ENCODE measurements at regions not wholly inside any gene's neighbourhood (a gene's known extent, or its start where the extent isn't known, plus 50 kb on each side); places are given as distances from the start of the nearest gene placed in this dataset.
"Not testable (repeated sequence)": the region's sequence is repeated elsewhere in the genome, so short reads cannot be mapped to it uniquely, and the experiment has no call there.

GRCh38 chr7:12456506-12456905 is 52.8 kb upstream of the VWDE start:
- no peak for DNase-seq

GRCh38 chr7:12458520-12459131 is 55.0 kb upstream of the VWDE start:
- DNase-seq = no peak

GRCh38 chr7:12467837-12468236 is 64.2 kb upstream of the VWDE start:
- no peak for DNase-seq

- DNase-seq = no peak
Measured at GRCh38 chr7:12469568-12469967, 65.9 kb upstream of the VWDE start.

GRCh38 chr7:12470930-12471329 is 67.3 kb upstream of the VWDE start:
- no peak for DNase-seq

GRCh38 chr7:12474035-12474434 is 70.4 kb upstream of the VWDE start:
- no peak for DNase-seq

- DNase-seq = no peak
Measured at GRCh38 chr7:12475362-12476063, 71.8 kb upstream of the VWDE start.

- DNase-seq = no peak
Measured at GRCh38 chr7:12477620-12478019, 74.0 kb upstream of the VWDE start.

- no peak for DNase-seq
Measured at GRCh38 chr7:12481722-12482121, 78.1 kb upstream of the VWDE start.

GRCh38 chr7:12485845-12486244 is 82.2 kb upstream of the VWDE start:
- DNase-seq = no peak

- no peak for DNase-seq
Measured at GRCh38 chr7:12488341-12488740, 82.2 kb upstream of the SCIN start.

- DNase-seq = no peak
Measured at GRCh38 chr7:12490107-12490688, 80.3 kb upstream of the SCIN start.

- DNase-seq = no peak
Measured at GRCh38 chr7:12490940-12491339, 79.6 kb upstream of the SCIN start.

GRCh38 chr7:12491526-12491925 is 79.0 kb upstream of the SCIN start:
- DNase-seq = no peak

GRCh38 chr7:12493407-12493806 is 77.1 kb upstream of the SCIN start:
- DNase-seq = no peak

- no peak for DNase-seq
Measured at GRCh38 chr7:12493863-12494686, 76.4 kb upstream of the SCIN start.

GRCh38 chr7:12494687-12495024 is 75.9 kb upstream of the SCIN start:
- no peak for DNase-seq

- not testable (repeated sequence) for DNase-seq
Measured at GRCh38 chr7:12496901-12497674, 73.4 kb upstream of the SCIN start.

GRCh38 chr7:12504149-12504548 is 66.4 kb upstream of the SCIN start:
- DNase-seq = no peak

- DNase-seq = no peak
Measured at GRCh38 chr7:12508005-12508404, 62.5 kb upstream of the SCIN start.

GRCh38 chr7:12508554-12508953 is 62.0 kb upstream of the SCIN start:
- DNase-seq = no peak

GRCh38 chr7:12517451-12517850 is 53.1 kb upstream of the SCIN start:
- DNase-seq = no peak
